Dendritic cell treated with granulocyte-macrophage colony-stimulating factor and Interleukin-4, amounts not matched to agents 40 ng/mL and 50 ng/mL, for 4 days (primary cell): ENCODE measurements at regions not wholly inside any gene's neighbourhood (a gene's known extent, or its start where the extent isn't known, plus 50 kb on each side); places are given as distances from the start of the nearest gene placed in this dataset.
"Not testable (repeated sequence)": the region's sequence is repeated elsewhere in the genome, so short reads cannot be mapped to it uniquely, and the experiment has no call there.

Experiments
- H3K27ac Mint-ChIP-seq: one replicate; pipeline ENCODE4 v1.8.0; 2022; ENCODE audit warnings: mild to moderate bottlenecking, mixed read lengths
- H3K27me3 Mint-ChIP-seq: one replicate; pipeline ENCODE4 v1.8.0; 2022; ENCODE audit warnings: mild to moderate bottlenecking, mixed read lengths
- H3K36me3 Mint-ChIP-seq: one replicate; pipeline ENCODE4 v1.8.0; 2022; ENCODE audit warnings: low read depth, mixed read lengths
- H3K4me1 Mint-ChIP-seq: one replicate; pipeline ENCODE4 v1.8.0; 2022; ENCODE audit warnings: low read depth, mixed read lengths
- H3K4me3 Mint-ChIP-seq: one replicate; pipeline ENCODE4 v1.8.0; 2022; ENCODE audit warnings: mild to moderate bottlenecking, moderate library complexity, mixed read lengths
- H3K9me3 Mint-ChIP-seq: one replicate; pipeline ENCODE4 v1.8.0; 2022; ENCODE audit warnings: mixed read lengths
- intact Hi-C: fragments of 100-400 bp; cut with micrococcal nuclease; formaldehyde crosslinking; loops from one replicate; pipeline ENCODE4 v1.15.0; 2022

DNA sequence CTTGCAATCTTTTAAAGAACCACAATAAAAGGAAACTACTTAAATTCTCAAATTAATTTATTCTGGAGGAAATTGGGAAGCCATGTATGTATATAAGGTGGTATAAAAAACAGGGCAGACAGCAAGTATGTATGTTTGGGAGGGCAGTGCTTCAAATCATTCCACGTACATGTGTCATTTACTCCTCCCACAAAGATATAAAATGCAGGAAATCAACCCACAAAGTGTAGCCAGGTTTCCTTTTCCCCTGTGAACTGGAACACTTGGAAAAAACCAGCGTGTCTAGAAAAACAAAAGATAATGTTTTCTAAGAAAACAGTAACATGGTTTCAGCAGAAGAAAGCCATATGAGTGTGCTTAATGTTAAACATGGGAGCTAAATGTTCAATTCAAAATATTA lies 156.7 kb upstream of the FAM47A start:
- Mint-ChIP-seq H3K36me3 (no peaks in the 10 kb centered on the region), H3K4me1 (no peaks in the 10 kb centered on the region), H3K4me3 (no peak overlapping the region)

DNA sequence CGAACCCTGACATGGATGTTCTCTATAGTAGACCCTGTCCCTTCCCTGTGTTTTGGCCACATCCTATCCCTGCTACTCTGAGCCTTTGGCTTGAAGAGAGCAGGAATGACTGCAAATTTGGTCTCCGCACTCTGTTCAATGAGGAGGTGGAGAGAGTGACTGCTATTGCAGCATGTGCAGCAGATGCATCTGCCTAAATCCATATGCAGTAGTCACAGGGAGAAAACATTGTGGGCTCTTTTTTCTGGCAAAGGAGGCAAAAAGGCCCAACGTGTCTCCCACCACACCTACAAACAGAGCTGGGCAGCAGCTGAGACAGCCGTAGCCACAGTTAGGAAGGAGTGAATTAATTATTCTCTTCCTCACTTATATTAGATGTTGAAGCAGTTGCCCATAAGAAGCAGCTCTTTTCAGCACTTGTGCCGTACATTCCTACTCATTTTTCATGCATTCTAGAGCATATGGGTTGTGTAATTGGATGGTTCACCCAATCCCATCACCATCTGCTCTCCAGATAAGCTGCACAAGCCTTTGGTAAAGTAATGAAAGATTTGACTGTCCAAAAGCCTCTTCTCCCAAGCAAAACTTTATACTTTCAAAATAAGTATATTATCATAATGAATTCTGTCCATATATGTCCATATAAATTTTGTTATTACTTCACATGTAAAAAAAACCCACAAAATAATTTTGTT lies 147.9 kb upstream of the FAM47A start:
- Mint-ChIP-seq H3K9me3 (no peaks in the 10 kb centered on the region), H3K27me3 (no peaks in the 10 kb centered on the region), H3K36me3 (no peaks in the 10 kb centered on the region), H3K27ac (no peak overlapping the region), H3K4me1 (no peaks in the 10 kb centered on the region), H3K4me3 (no peak overlapping the region)
- intact Hi-C loops, result no loop called here

More for the DNA sequence above, 156.7 kb upstream of the FAM47A start:
- Mint-ChIP-seq H3K27ac (no peak overlapping the region), H3K27me3 (no peaks in the 10 kb centered on the region), H3K9me3 (no peaks in the 10 kb centered on the region)
- intact Hi-C loops, result no loop called here

DNA sequence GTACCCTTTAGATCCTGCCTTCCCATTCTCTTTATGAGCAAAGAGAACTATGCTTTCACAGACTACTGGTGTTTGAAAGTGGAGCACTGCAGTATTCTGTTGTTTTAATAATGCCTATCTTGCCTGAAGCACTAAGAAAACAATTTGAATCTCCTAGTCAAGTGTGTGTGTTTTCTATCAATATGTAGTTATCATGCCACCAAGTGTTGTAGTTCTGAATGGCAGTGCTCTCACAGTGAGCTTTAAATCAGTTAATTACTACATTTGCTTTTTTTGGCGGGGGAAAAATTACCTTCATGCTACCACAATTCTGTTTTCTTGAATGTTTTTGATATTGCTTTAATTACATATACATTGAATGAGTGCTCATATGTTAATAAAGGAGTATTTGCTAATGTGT lies 143.6 kb upstream of the FAM47A start:
- Mint-ChIP-seq H3K4me3 (no peak overlapping the region), H3K36me3 (no peaks in the 10 kb centered on the region), H3K27me3 (no peaks in the 10 kb centered on the region), H3K4me1 (no peaks in the 10 kb centered on the region), H3K9me3 (no peaks in the 10 kb centered on the region), H3K27ac (no peak overlapping the region)
- intact Hi-C loops, result no loop called here

DNA sequence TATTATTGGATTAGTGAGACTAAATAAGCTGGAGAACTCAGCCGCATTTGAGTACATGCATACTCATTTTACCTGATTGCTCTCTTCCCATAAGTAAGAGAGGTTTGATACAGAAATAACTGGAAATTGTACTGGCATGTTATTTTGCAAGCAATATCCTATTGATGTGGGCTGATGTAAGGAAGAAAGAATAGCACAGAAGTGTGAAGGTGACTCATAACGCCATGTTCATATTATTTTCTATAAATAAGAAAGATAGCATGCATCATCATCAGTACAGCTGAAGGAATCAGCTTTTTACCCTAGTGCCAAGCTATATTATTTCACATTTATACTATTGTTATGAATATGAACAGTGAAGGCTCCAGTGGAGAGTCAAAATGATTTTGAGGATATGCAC lies 138.3 kb upstream of the FAM47A start:
- no peak overlapping the region for H3K4me3 Mint-ChIP-seq

DNA sequence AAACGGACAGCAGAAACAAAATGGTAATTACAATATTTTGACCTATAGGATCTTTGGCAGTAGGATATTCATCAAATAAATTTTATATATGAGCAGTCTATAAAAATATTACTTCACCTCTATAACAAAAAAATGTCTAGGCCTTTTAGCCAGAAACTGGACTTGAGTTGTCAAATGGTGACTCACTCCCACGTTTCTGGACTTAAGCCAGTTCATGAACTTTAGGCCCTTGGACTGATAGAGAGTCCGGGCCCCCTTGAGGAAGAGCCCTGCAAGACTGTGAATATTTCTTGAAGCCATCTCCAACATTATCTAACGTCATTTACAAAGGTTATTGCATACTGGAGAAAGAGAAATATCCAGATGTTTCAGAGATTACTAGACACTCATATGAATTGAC lies 106.8 kb upstream of the FAM47A start:
- Mint-ChIP-seq H3K36me3 (no peaks in the 10 kb centered on the region), H3K4me3 (no peak overlapping the region), H3K27me3 (no peaks in the 10 kb centered on the region), H3K27ac (no peak overlapping the region), H3K9me3 (no peaks in the 10 kb centered on the region), H3K4me1 (no peaks in the 10 kb centered on the region)
- intact Hi-C loops, result no loop called here

More for the DNA sequence above, 138.3 kb upstream of the FAM47A start:
- intact Hi-C loops, result no loop called here
- H3K36me3 Mint-ChIP-seq, result no peaks in the 10 kb centered on the region
- H3K4me1 Mint-ChIP-seq, result no peaks in the 10 kb centered on the region
- no peaks in the 10 kb centered on the region for H3K9me3 Mint-ChIP-seq
- no peaks in the 10 kb centered on the region for H3K27me3 Mint-ChIP-seq
- H3K27ac Mint-ChIP-seq, result no peak overlapping the region

DNA sequence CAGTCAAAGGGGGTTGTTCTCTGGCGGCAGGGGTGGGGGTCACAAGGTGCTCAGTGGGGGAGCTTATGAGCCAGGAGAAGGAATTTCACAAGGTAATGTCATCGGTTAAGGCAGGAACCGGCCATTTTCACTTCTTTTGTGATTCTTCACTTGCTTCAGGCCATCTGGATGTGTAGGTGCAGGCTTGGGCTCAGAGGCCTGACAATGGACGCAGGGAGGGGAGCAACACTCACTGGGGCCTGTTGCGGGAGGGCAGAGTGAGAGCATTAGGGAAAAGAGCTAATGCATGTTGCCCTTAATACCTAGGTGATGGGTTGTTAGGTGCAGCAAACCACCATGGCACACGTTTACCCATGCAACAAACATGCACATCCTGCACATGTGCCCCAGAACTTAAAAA lies 98.0 kb upstream of the FAM47A start:
- intact Hi-C loops, H3K4me3 Mint-ChIP-seq, H3K4me1 Mint-ChIP-seq, H3K36me3 Mint-ChIP-seq, H3K27ac Mint-ChIP-seq, H3K9me3 Mint-ChIP-seq, H3K27me3 Mint-ChIP-seq: not testable (repeated sequence)

DNA sequence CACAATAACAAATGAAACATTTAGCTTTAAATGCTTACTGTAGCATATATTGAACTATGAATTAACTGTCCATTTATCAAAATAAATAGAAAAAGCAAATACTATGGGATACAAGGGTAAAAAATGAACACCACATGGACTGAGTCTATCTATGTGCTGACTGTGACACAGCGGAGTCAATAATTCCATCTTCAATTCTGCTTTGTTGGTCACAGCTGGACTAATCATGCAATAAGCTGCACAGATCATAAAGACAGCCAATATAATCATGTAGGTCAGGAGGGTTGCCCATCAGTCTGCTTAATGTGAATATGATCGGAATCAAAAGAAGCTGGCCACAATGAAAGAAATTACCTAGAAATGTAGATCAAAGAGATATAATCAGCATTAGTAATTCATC lies 95.7 kb upstream of the FAM47A start:
- Mint-ChIP-seq H3K4me1 (no peaks in the 10 kb centered on the region), H3K27ac (no peak overlapping the region), H3K4me3 (no peak overlapping the region), H3K27me3 (no peaks in the 10 kb centered on the region), H3K36me3 (no peaks in the 10 kb centered on the region), H3K9me3 (no peaks in the 10 kb centered on the region)
- intact Hi-C loops, result no loop called here

DNA sequence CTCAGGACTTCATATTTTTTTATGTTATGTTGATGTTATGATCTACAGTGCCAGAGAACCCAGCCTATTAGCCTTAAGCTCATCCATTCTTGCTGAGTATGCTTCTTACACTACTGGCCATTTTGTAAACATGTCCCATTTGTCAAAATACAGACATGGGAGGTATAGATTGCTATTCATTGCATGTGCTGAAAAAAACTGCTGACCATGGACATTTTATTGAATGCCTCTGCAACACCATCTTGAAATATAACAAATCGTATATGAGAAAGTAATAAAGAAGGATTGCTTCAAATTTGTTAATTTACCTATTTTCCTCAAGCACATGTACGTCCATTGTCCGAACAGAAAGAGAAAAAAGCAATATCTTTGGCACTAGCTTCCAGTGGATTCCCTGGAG lies 91.5 kb upstream of the FAM47A start:
- Mint-ChIP-seq H3K27ac (no peak overlapping the region), H3K4me1 (no peaks in the 10 kb centered on the region), H3K36me3 (no peaks in the 10 kb centered on the region), H3K27me3 (no peaks in the 10 kb centered on the region), H3K9me3 (no peaks in the 10 kb centered on the region), H3K4me3 (no peak overlapping the region)
- intact Hi-C loops, result no loop called here

DNA sequence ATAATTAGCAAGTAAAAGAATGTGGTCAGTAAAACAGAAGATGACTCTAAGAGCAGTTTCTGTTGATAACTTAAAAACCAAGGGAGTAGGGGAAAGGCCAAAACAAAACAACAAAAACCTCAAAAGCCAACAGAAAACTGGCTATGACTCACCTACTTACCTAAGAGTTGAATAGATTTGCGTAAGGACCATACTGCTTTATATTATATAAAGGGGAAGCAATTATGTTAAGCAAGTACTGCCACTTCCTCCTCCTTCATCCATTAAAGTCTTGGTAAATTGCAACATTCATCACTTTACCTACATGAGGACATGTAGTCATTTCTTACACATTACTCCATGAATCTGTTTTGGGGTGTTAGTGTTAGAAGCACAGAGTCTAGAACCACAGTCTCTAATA lies 85.9 kb upstream of the FAM47A start:
- no peak overlapping the region for H3K27ac Mint-ChIP-seq
- intact Hi-C loops, result no loop called here
- no peaks in the 10 kb centered on the region for H3K4me1 Mint-ChIP-seq
- no peaks in the 10 kb centered on the region for H3K36me3 Mint-ChIP-seq
- H3K9me3 Mint-ChIP-seq, result no peaks in the 10 kb centered on the region
- no peaks in the 10 kb centered on the region for H3K27me3 Mint-ChIP-seq
- no peak overlapping the region for H3K4me3 Mint-ChIP-seq

DNA sequence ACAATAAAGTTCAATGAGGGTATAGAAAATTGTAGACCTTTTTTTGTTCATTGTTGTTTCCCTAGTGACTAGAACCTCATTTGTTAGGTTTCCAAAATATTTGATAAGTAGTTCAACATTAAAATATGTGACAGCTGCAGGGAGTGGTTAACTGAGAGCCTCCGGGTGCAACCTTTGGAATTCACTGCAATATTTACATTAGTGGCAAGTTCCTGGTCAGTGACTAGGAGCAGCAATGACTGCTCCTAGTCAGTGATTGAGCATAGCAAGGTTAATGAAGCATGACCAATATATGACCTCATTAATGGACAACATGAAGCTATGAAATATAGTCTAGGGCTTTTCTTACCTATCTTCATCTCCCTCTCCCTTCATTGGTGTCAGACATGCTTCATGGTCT lies 65.8 kb upstream of the FAM47A start:
- intact Hi-C loops, result no loop called here
- no peaks in the 10 kb centered on the region for H3K4me1 Mint-ChIP-seq

More for the DNA sequence above, 65.8 kb upstream of the FAM47A start:
- Mint-ChIP-seq H3K27ac (no peak overlapping the region), H3K9me3 (no peaks in the 10 kb centered on the region), H3K27me3 (no peaks in the 10 kb centered on the region), H3K4me3 (no peak overlapping the region), H3K36me3 (no peaks in the 10 kb centered on the region)
